SK-N-SH (cell line): ENCODE measurements at regions not wholly inside any gene's neighbourhood (a gene's known extent, or its start where the extent isn't known, plus 50 kb on each side); places are given as distances from the start of the nearest gene placed in this dataset.

ENCODE experiments used
- CTCF ChIA-PET: fragments of 300-600, 350-600 bp; formaldehyde crosslinking; extraction: SDS; loops from one replicate; lab custom pipeline; 2021; lab: Yijun Ruan, JAX
- POLR2A ChIA-PET: fragments of 350-600 bp; sonication (Branson Sonifier 250); formaldehyde crosslinking; extraction: SDS; loops from one replicate; lab custom pipeline; 2020; ENCODE audit warnings: antibody characterized with exemption, inconsistent platforms; lab: Yijun Ruan, JAX
- DNase-seq: peaks from one replicate; pipeline ENCODE4 v3.0.0; 2012
- H2AFZ ChIP-seq: fragments of 200-600 bp; sonication (generic); 2 replicates; pipeline ENCODE4 v1.8.1; 2016; ENCODE audit warnings: antibody characterized with exemption, mild to moderate bottlenecking, low read depth
- H3F3A ChIP-seq: fragments of 200-600 bp; sonication (generic); replicated peaks from 2 replicates; pipeline ENCODE3; 2016; ENCODE audit warnings: antibody characterized with exemption, mild to moderate bottlenecking; ENCODE audit not compliant: insufficient read depth
- H3K27ac ChIP-seq, 2 experiments: fragments of 200-500 bp in 1 of 2; fragments of 200-600 bp in 1 of 2; sonication (Bioruptor generic) in 1 of 2; sonication (generic), shearing (Covaris generic) in 1 of 2; 2 replicates each; pipeline versions ENCODE4 v1.5.1 to v1.6.1; 2014 to 2016; ENCODE audit warnings: low read depth in 2 of 2, inconsistent platforms in 1 of 2, low read length in 1 of 2, mild to moderate bottlenecking in 1 of 2, mixed read lengths in 1 of 2
- H3K27me3 ChIP-seq: fragments of 200-600 bp; sonication (generic), shearing (Covaris generic); 2 replicates; pipeline ENCODE4 v1.6.1; 2016; ENCODE audit warnings: mixed run types; ENCODE audit not compliant: insufficient read depth
- H3K36me3 ChIP-seq, 2 experiments: fragments of 200-500 bp in 1 of 2; fragments of 200-600 bp in 1 of 2; sonication (Bioruptor generic) in 1 of 2; sonication (generic) in 1 of 2; replicated peaks in 1 of 2; 2 replicates each; pipeline versions ENCODE3 to v1.5.1; 2014 to 2016; ENCODE audit warnings: low read length in 1 of 2, mild to moderate bottlenecking in 1 of 2; ENCODE audit not compliant: insufficient read depth in 2 of 2, control insufficient read depth in 1 of 2
- H3K4me1 ChIP-seq, 2 experiments: fragments of 200-500 bp in 1 of 2; fragments of 200-600 bp in 1 of 2; sonication (Bioruptor generic) in 1 of 2; sonication (generic), shearing (Covaris generic) in 1 of 2; 2 replicates each; pipeline versions ENCODE4 v1.5.1 to v1.6.1; 2014 to 2016; ENCODE audit warnings: low read depth in 1 of 2, low read length in 1 of 2, mixed run types in 1 of 2; ENCODE audit not compliant: insufficient read depth in 2 of 2, control insufficient read depth in 1 of 2
- H3K4me2 ChIP-seq: fragments of 200-600 bp; sonication (generic), shearing (Covaris generic); 2 replicates; pipeline ENCODE4 v1.6.1; 2017; ENCODE audit warnings: mixed run types
- H3K4me3 ChIP-seq, 2 experiments: fragments of 200-500 bp in 1 of 2; fragments of 200-600 bp in 1 of 2; sonication (Bioruptor generic) in 1 of 2; sonication (generic), shearing (Covaris generic) in 1 of 2; 2 replicates each; pipeline versions ENCODE4 v1.5.1 to v1.8.1; 2014 to 2016; ENCODE audit warnings: low read depth in 2 of 2, inconsistent platforms in 1 of 2, low read length in 1 of 2, mild to moderate bottlenecking in 1 of 2, mixed read lengths in 1 of 2, moderate library complexity in 1 of 2
- H3K79me2 ChIP-seq: fragments of 200-600 bp; sonication (generic); 2 replicates; pipeline ENCODE4 v1.8.1; 2017; ENCODE audit warnings: mild to moderate bottlenecking; ENCODE audit not compliant: insufficient read depth
- H3K9ac ChIP-seq: fragments of 200-600 bp; sonication (generic); 2 replicates; pipeline ENCODE4 v1.6.1; 2017; ENCODE audit warnings: mixed run types
- H3K9me2 ChIP-seq: fragments of 200-600 bp; sonication (generic); 2 replicates; pipeline ENCODE4 v1.6.1; 2017; ENCODE audit warnings: mixed run types
- H3K9me3 ChIP-seq: fragments of 200-600 bp; sonication (generic); 2 replicates; pipeline ENCODE4 v1.6.1; 2017; ENCODE audit warnings: mixed run types, mild to moderate bottlenecking, moderate library complexity
- H4K20me1 ChIP-seq: fragments of 200-600 bp; sonication (generic); 2 replicates; pipeline ENCODE4 v1.6.1; 2017; ENCODE audit warnings: mild to moderate bottlenecking, mixed run types; ENCODE audit not compliant: insufficient read depth
- EZH2phosphoT487 ChIP-seq: fragments of 200-600 bp; sonication (generic); IDR thresholded peaks from 2 replicates; pipeline ENCODE4 v1.6.1; 2017; ENCODE audit warnings: low read depth, mixed run types, mild to moderate bottlenecking, antibody characterized with exemption, moderate library complexity, borderline replicate concordance
- FOXM1 ChIP-seq: IDR thresholded peaks from 2 replicates; pipeline ENCODE4 v1.4.0; 2012; ENCODE audit warnings: low read depth, mild to moderate bottlenecking
- GATA2 ChIP-seq: sonication (generic); formaldehyde crosslinking; IDR thresholded peaks from 2 replicates; pipeline ENCODE4 v1.5.0; 2020; ENCODE audit warnings: mild to moderate bottlenecking, missing genetic modification reagents
- IRF3 ChIP-seq: fragments of 150-350 bp; IDR thresholded peaks from 2 replicates; pipeline ENCODE4 v1.6.1; 2016; ENCODE audit warnings: mild to moderate bottlenecking, low read depth, low read length
- JUND ChIP-seq: IDR thresholded peaks from 2 replicates; pipeline ENCODE4 v1.4.0; 2012
- NFIC ChIP-seq: IDR thresholded peaks from 2 replicates; pipeline ENCODE4 v1.4.0; 2012; ENCODE audit warnings: borderline replicate concordance
- PBX3 ChIP-seq: IDR thresholded peaks from 2 replicates; pipeline ENCODE4; 2012
- RCOR1 ChIP-seq: fragments of 150-350 bp; IDR thresholded peaks from 2 replicates; pipeline ENCODE4 v1.6.1; 2017; ENCODE audit warnings: antibody characterized with exemption, low read length
- REST ChIP-seq: IDR thresholded peaks from 2 replicates; pipeline ENCODE4 v1.6.1; 2012; ENCODE audit warnings: mild to moderate bottlenecking, low read depth, low read length, moderate library complexity
- RXRA ChIP-seq: IDR thresholded peaks from 2 replicates; pipeline ENCODE4 v1.4.0; 2012; ENCODE audit warnings: low read depth, mild to moderate bottlenecking, borderline replicate concordance
- SIN3A ChIP-seq: IDR thresholded peaks from 2 replicates; pipeline ENCODE4 v1.6.1; 2012; ENCODE audit warnings: low read depth, mild to moderate bottlenecking, low read length, moderate library complexity, borderline replicate concordance
- SMC3 ChIP-seq: IDR thresholded peaks from 2 replicates; pipeline ENCODE4 v1.6.1; 2012; ENCODE audit warnings: low read depth, low read length, improper control_type of control experiment
- TAF1 ChIP-seq: IDR thresholded peaks from 2 replicates; pipeline ENCODE4 v1.6.1; 2012; ENCODE audit warnings: low read depth, mild to moderate bottlenecking, low read length, moderate library complexity, borderline replicate concordance
- USF2 ChIP-seq: fragments of 150-350 bp; IDR thresholded peaks from 2 replicates; pipeline ENCODE4 v1.6.1; 2017; ENCODE audit warnings: antibody characterized with exemption, low read length, low read depth, borderline replicate concordance
- YY1 ChIP-seq: IDR thresholded peaks from 2 replicates; pipeline ENCODE4 v1.4.0; 2012; ENCODE audit warnings: low read depth, mild to moderate bottlenecking
- WGBS: methylation state at CpG from one replicate; pipeline ENCODE4 v1.1.6; 2017; ENCODE audit warnings: low lambda C conversion rate; 5-methylcytosine and 5-hydroxymethylcytosine counted together

GRCh38 chr12:126569706-126570105 is 1504.5 kb downstream of the AACS start:
- no peaks in the 10 kb centered on the region for H3K36me3 ChIP-seq
- H3K79me2 ChIP-seq, result no peaks in the 10 kb centered on the region
- CTCF ChIA-PET, result interaction anchor here (1.2 kb wide), 1 partner anchor 472 kb away, joined by 3 read pairs; no protein-coding TSS in a partner anchor
- H3K4me1 ChIP-seq, result no peaks in the 10 kb centered on the region
- H2AFZ ChIP-seq, result no peak overlapping the region
- no peak overlapping the region for H3K27ac ChIP-seq
- POLR2A ChIA-PET, result no interaction called here
- H3F3A ChIP-seq, result no peaks in the 10 kb centered on the region
- DNase-seq, result no peak
- TF ChIP-seq REST (peak; percentile 71), RCOR1 (no peak), TAF1 (no peak), SIN3A (no peak), GATA2 (CRISPR knock-in tag) (no peak)
- TF ChIP-seq, all 33 proteins: peak for 1
- H3K4me3 ChIP-seq, result no peak overlapping the region
- no peaks in the 10 kb centered on the region for H3K9me2 ChIP-seq
- no peaks in the 10 kb centered on the region for H3K9me3 ChIP-seq
- 69% methylated on average over 5 of the region's 5 CpGs for WGBS
- no peak overlapping the region for H3K9ac ChIP-seq
- H3K4me2 ChIP-seq, result no peak overlapping the region
- H4K20me1 ChIP-seq, result no peaks in the 10 kb centered on the region
- no peaks in the 10 kb centered on the region for H3K27me3 ChIP-seq

- Histone ChIP-seq H3K36me3 (no peaks in the 10 kb centered on the region), H3K9me2 (no peaks in the 10 kb centered on the region), H3K27ac (no peak overlapping the region), H3K4me1 (no peaks in the 10 kb centered on the region), H3K27me3 (no peaks in the 10 kb centered on the region), H3K4me3 (no peak overlapping the region), H2AFZ (no peak overlapping the region), H3K9ac (no peak overlapping the region), H3K9me3 (no peaks in the 10 kb centered on the region), H3F3A (no peaks in the 10 kb centered on the region), H3K4me2 (no peak overlapping the region), H4K20me1 (no peaks in the 10 kb centered on the region), H3K79me2 (no peaks in the 10 kb centered on the region)
- CTCF ChIA-PET, result interaction anchor here (1.2 kb wide), 1 partner anchor 472 kb away, joined by 3 read pairs; no protein-coding TSS in a partner anchor
- DNase-seq, result no peak
- WGBS, result 45% methylated on average over 3 of the region's 3 CpGs
- POLR2A ChIA-PET, result no interaction called here
- TF ChIP-seq JUND (no peak), FOXM1 (no peak), YY1 (no peak), PBX3 (no peak), RXRA (no peak), USF2 (no peak), NFIC (no peak), REST (no peak), EZH2phosphoT487 (no peak), IRF3 (no peak), SMC3 (no peak), RCOR1 (no peak), TAF1 (no peak)
Observed at GRCh38 chr12:126570566-126570965, 1505.3 kb downstream of the AACS start.
